Breast epithelium (tissue), 4 donors: ENCODE measurements at regions not wholly inside any gene's neighbourhood (a gene's known extent, or its start where the extent isn't known, plus 50 kb on each side); places are given as distances from the start of the nearest gene placed in this dataset.

ENCODE experiments used
- DNase-seq, 2 donors: peaks; one replicate each; pipeline ENCODE4 v3.0.0-alpha.2; 2019; ENCODE audit warnings: low spot score in 2 of 2
- H3K27ac ChIP-seq, 2 donors: fragments of 200-600 bp; sonication (generic) in 1 of 2; one replicate each; pipeline ENCODE4 v1.5.1; 2016 to 2019; ENCODE audit warnings: mild to moderate bottlenecking in 1 of 2
- H3K27me3 ChIP-seq, 2 donors: fragments of 200-600 bp; sonication (generic) in 1 of 2; one replicate each; pipeline versions ENCODE4 v1.5.1 to v1.6.0; 2017 to 2019; ENCODE audit warnings: control low read depth in 1 of 2, mild to moderate bottlenecking in 1 of 2
- H3K36me3 ChIP-seq: fragments of 200-600 bp; one replicate; pipeline ENCODE4 v1.5.1; 2019
- H3K4me1 ChIP-seq, 2 donors: fragments of 200-600 bp; sonication (generic); one replicate each; pipeline ENCODE4 v1.5.1; 2016 to 2019; ENCODE audit warnings: control low read depth in 1 of 2
- H3K4me3 ChIP-seq, 3 donors: fragments of 200-600 bp; sonication (generic); 1 replicate in 2 of 3; 2 replicates in 1 of 3; pipeline ENCODE4 v1.5.1; 2016 to 2019; ENCODE audit warnings: mild to moderate bottlenecking in 3 of 3, moderate library complexity in 2 of 3
- H3K9me3 ChIP-seq, 2 donors: fragments of 200-600 bp; sonication (generic) in 1 of 2; one replicate each; pipeline ENCODE4 v1.5.1; 2016 to 2019; ENCODE audit warnings: control low read depth in 1 of 2
- CTCF ChIP-seq, 3 donors: fragments of 450-650 bp; IDR thresholded peaks; one replicate each; pipeline ENCODE4 v1.5.1; 2016 to 2017; ENCODE audit warnings: antibody characterized with exemption in 3 of 3, mild to moderate bottlenecking in 3 of 3, moderate library complexity in 3 of 3
- POLR2A ChIP-seq: fragments of 450-650 bp; IDR thresholded peaks from one replicate; pipeline ENCODE4 v1.6.1; 2016; ENCODE audit warnings: antibody characterized with exemption, mild to moderate bottlenecking, moderate library complexity
- POLR2AphosphoS5 ChIP-seq, 3 donors: sonication (generic); formaldehyde crosslinking; IDR thresholded peaks; one replicate each; pipeline ENCODE4 v1.6.1; 2017; ENCODE audit warnings: antibody characterized with exemption in 3 of 3
- intact Hi-C: fragments of 100-400 bp; cut with DNase I; formaldehyde crosslinking; loops from one replicate; pipeline ENCODE4 v1.15.1; 2023; ENCODE audit warnings: low total_unique reads

- no peaks in the 10 kb centered on the region for H3K4me1 ChIP-seq
- H3K27ac ChIP-seq, result no peak overlapping the region
- no peak overlapping the region for H3K4me3 ChIP-seq
- no peaks in the 10 kb centered on the region for H3K36me3 ChIP-seq
- no peak for TF ChIP-seq POLR2AphosphoS5 (IDR thresholded peaks at IDR 0.05)
- H3K9me3 ChIP-seq, result no peaks in the 10 kb centered on the region
- intact Hi-C loops, result no loop called here
- H3K27me3 ChIP-seq, result no peaks in the 10 kb centered on the region
- no peak for DNase-seq
Measured at GRCh38 chr12:46934374-46935111, 108.7 kb upstream of the SLC38A4 start.

GRCh38 chr12:46935271-46935847 lies 109.6 kb upstream of the SLC38A4 start:
- H3K27ac ChIP-seq, result no peak overlapping the region
- H3K36me3 ChIP-seq, result no peaks in the 10 kb centered on the region
- no peaks in the 10 kb centered on the region for H3K9me3 ChIP-seq
- no peak overlapping the region for H3K4me3 ChIP-seq
- TF ChIP-seq CTCF (IDR thresholded peaks at IDR 0.05) (no peak), POLR2AphosphoS5 (IDR thresholded peaks at IDR 0.05) (no peak), POLR2A (no peak)
- H3K4me1 ChIP-seq, result no peaks in the 10 kb centered on the region
- no peak for DNase-seq
- no peaks in the 10 kb centered on the region for H3K27me3 ChIP-seq
- intact Hi-C loops, result no loop called here

DNA sequence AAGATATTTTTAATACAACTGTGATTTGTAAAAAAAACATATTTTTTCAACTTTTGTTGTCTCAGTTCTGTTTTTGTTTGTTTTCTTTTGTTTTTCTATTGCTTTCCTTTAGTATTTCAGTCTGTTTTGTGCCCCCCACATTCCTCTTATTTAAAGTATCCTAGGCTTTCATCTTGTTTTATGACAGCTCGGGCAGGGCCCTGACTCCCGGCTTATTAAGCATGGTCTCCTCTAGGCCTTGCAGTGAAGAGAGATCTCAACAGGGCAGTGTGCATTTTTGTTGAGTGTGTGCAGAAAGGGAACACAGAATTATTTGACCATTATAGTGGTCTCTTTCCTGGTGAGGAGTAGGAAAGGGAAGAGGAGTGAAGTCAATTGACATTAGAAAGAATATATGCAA lies 110.2 kb upstream of the SLC38A4 start:
- DNase-seq, result no peak
- Histone ChIP-seq H3K36me3 (no peaks in the 10 kb centered on the region), H3K4me1 (no peaks in the 10 kb centered on the region), H3K27me3 (no peaks in the 10 kb centered on the region), H3K4me3 (no peak overlapping the region), H3K9me3 (no peaks in the 10 kb centered on the region), H3K27ac (no peak overlapping the region)
- intact Hi-C loops, result no loop called here
- no peak for TF ChIP-seq CTCF (IDR thresholded peaks at IDR 0.05)
- no peak for TF ChIP-seq POLR2A
- no peak for TF ChIP-seq POLR2AphosphoS5 (IDR thresholded peaks at IDR 0.05)

GRCh38 chr12:46938071-46938678 lies 112.4 kb upstream of the SLC38A4 start:
- no peaks in the 10 kb centered on the region for H3K9me3 ChIP-seq
- H3K36me3 ChIP-seq, result no peaks in the 10 kb centered on the region
- H3K27ac ChIP-seq, result peak overlapping the region in 1 of 2 donors; percentile 43
- no peaks in the 10 kb centered on the region for H3K4me1 ChIP-seq
- intact Hi-C loops, result no loop called here
- DNase-seq, result no peak
- H3K27me3 ChIP-seq, result no peaks in the 10 kb centered on the region
- no peak for TF ChIP-seq POLR2AphosphoS5 (IDR thresholded peaks at IDR 0.05)
- TF ChIP-seq CTCF (IDR thresholded peaks at IDR 0.05), result no peak
- no peak for TF ChIP-seq POLR2A
- H3K4me3 ChIP-seq, result no peak overlapping the region

GRCh38 chr12:46941981-46942380 lies 116.2 kb upstream of the SLC38A4 start:
- TF ChIP-seq CTCF (IDR thresholded peaks at IDR 0.05) (no peak), POLR2A (no peak), POLR2AphosphoS5 (IDR thresholded peaks at IDR 0.05) (no peak)
- Histone ChIP-seq H3K27me3 (no peaks in the 10 kb centered on the region), H3K4me1 (no peaks in the 10 kb centered on the region), H3K27ac (no peak overlapping the region), H3K9me3 (no peaks in the 10 kb centered on the region), H3K4me3 (no peak overlapping the region), H3K36me3 (no peaks in the 10 kb centered on the region)
- intact Hi-C loops, result no loop called here
- DNase-seq, result no peak
